HuH-7 (cell line): ENCODE measurements at regions not wholly inside any gene's neighbourhood (a gene's known extent, or its start where the extent isn't known, plus 50 kb on each side); places are given as distances from the start of the nearest gene placed in this dataset.

Experiments
- DNase-seq: peaks from one replicate; pipeline ENCODE4 v3.0.0; 2011; ENCODE audit warnings: low spot score

GRCh38 chr19:28841531-28841930 is 371.4 kb downstream of the UQCRFS1 start:
- no peak for DNase-seq

- DNase-seq = no peak
Observed at GRCh38 chr19:28840891-28841290, 372.1 kb downstream of the UQCRFS1 start.

GRCh38 chr19:28839455-28839854 is 373.5 kb downstream of the UQCRFS1 start:
- DNase-seq = no peak

GRCh38 chr19:28838909-28839308 is 374.0 kb downstream of the UQCRFS1 start:
- no peak for DNase-seq

- no peak for DNase-seq
Observed at GRCh38 chr19:28836421-28836820, 376.5 kb downstream of the UQCRFS1 start.

- DNase-seq = no peak
Observed at GRCh38 chr19:28834996-28835395, 378.0 kb downstream of the UQCRFS1 start.

- DNase-seq = no peak
Observed at GRCh38 chr19:28831462-28831861, 381.5 kb downstream of the UQCRFS1 start.

- DNase-seq = no peak
Observed at GRCh38 chr19:28829762-28830161, 383.2 kb downstream of the UQCRFS1 start.

GRCh38 chr19:28829359-28829758 is 383.6 kb downstream of the UQCRFS1 start:
- DNase-seq = no peak

- DNase-seq = no peak
Observed at GRCh38 chr19:28828276-28828870, 384.6 kb downstream of the UQCRFS1 start.

GRCh38 chr19:28827382-28827781 is 385.6 kb downstream of the UQCRFS1 start:
- DNase-seq = no peak

GRCh38 chr19:28823338-28823961 is 389.5 kb downstream of the UQCRFS1 start:
- no peak for DNase-seq

- no peak for DNase-seq
Observed at GRCh38 chr19:28820289-28820688, 392.7 kb downstream of the UQCRFS1 start.

- no peak for DNase-seq
Observed at GRCh38 chr19:28815257-28815656, 397.7 kb downstream of the UQCRFS1 start.

GRCh38 chr19:28794301-28794700 is 418.6 kb downstream of the UQCRFS1 start:
- DNase-seq = no peak

GRCh38 chr19:28793391-28794168 is 419.4 kb downstream of the UQCRFS1 start:
- DNase-seq = no peak

- no peak for DNase-seq
Observed at GRCh38 chr19:28785971-28786370, 427.0 kb downstream of the UQCRFS1 start.

GRCh38 chr19:28764066-28764465 is 448.9 kb downstream of the UQCRFS1 start:
- DNase-seq = no peak

- DNase-seq = no peak
Observed at GRCh38 chr19:28746478-28746877, 466.5 kb downstream of the UQCRFS1 start.

GRCh38 chr19:28744943-28745342 is 468.0 kb downstream of the UQCRFS1 start:
- DNase-seq = no peak

GRCh38 chr19:28744014-28744413 is 468.9 kb downstream of the UQCRFS1 start:
- DNase-seq = no peak

GRCh38 chr19:28737021-28737895 is 475.7 kb downstream of the UQCRFS1 start:
- no peak for DNase-seq
